HepG2 (cell line): ENCODE measurements at regions not wholly inside any gene's neighbourhood (a gene's known extent, or its start where the extent isn't known, plus 50 kb on each side); places are given as distances from the start of the nearest gene placed in this dataset.
A peak's percentile ranks its signal among the peaks of the same experiment; 100 is the strongest.

ENCODE experiments used
- ATAC-seq: fragments of 200-7000 bp; cut with Tn5 transposase; 3 replicates; pipeline ENCODE4 v1.9.1; 2020; ENCODE audit warnings: mild to moderate bottlenecking, moderate library complexity
- BruUV-seq: library from RNA; stranded (reverse); fragments of 400-500 nt; replicated peaks from 2 replicates; lab custom pipeline; 2021; lab: Mats Ljungman, UMichigan
- CTCF ChIA-PET: fragments of 300-600 bp; formaldehyde crosslinking; extraction: SDS; loops from one replicate; lab custom pipeline; 2021; ENCODE audit warnings: low total read pairs, inconsistent platforms, low intra/inter-chr PET ratio; lab: Yijun Ruan, JAX
- POLR2A ChIA-PET: fragments of 350-600 bp; sonication (Branson Sonifier 250); formaldehyde crosslinking; loops from one replicate; lab custom pipeline; 2020; ENCODE audit warnings: antibody characterized with exemption, inconsistent platforms; lab: Yijun Ruan, JAX
- DNase-seq: peaks from one replicate; pipeline ENCODE4 v3.0.0-alpha.2; 2015; ENCODE audit warnings: low spot score
- FAIRE-seq: peaks from 3 replicates; lab custom pipeline; 2011; peaks lifted over from hg19 to GRCh38; lab: Jason Lieb, UNC
- H2AFZ ChIP-seq: one replicate; pipeline ENCODE4 v1.6.1; 2011; ENCODE audit warnings: low read length, inconsistent platforms
- H3K27ac ChIP-seq: fragments of 300-600 bp; 3 replicates; pipeline ENCODE4 v1.8.0; 2011; ENCODE audit warnings: mixed run types, mild to moderate bottlenecking, mixed read lengths, low read length, inconsistent platforms; ENCODE audit not compliant: insufficient read depth; ENCODE audit errors: extremely low read length
- H3K27me3 ChIP-seq, 2 experiments: fragments of 200-600 bp in 1 of 2; 2 replicates in 1 of 2; 3 replicates in 1 of 2; pipeline versions ENCODE4 v1.6.0 to v1.8.0; 2011; ENCODE audit warnings: low read length in 2 of 2, mild to moderate bottlenecking in 2 of 2, moderate library complexity in 2 of 2, inconsistent platforms in 1 of 2; ENCODE audit not compliant: insufficient read depth in 2 of 2, control insufficient read depth in 1 of 2
- H3K36me3 ChIP-seq, 2 experiments: fragments of 200-600 bp in 1 of 2; replicated peaks in 1 of 2; 2 replicates in 1 of 2; 3 replicates in 1 of 2; pipeline versions ENCODE4 v1.5.1 to v1.8.0; 2011; ENCODE audit warnings: low read length in 2 of 2, inconsistent platforms in 1 of 2; ENCODE audit not compliant: insufficient read depth in 2 of 2, control insufficient read depth in 1 of 2
- H3K4me1 ChIP-seq: 2 replicates; pipeline ENCODE4 v1.5.1; 2012; ENCODE audit warnings: low read length, inconsistent platforms; ENCODE audit not compliant: insufficient read depth
- H3K4me2 ChIP-seq: 2 replicates; pipeline ENCODE4 v1.6.0; 2011; ENCODE audit warnings: low read depth, low read length, inconsistent platforms
- H3K4me3 ChIP-seq, 3 experiments: fragments of 200-600 bp in 1 of 3; sonication (generic), shearing (Covaris generic) in 1 of 3; replicated peaks in 1 of 3; 2 replicates each; pipeline ENCODE4 v1.5.1; 2011 to 2016; ENCODE audit warnings: low read length in 3 of 3, inconsistent platforms in 2 of 3, low read depth in 2 of 3, mild to moderate bottlenecking in 2 of 3, control low read depth in 1 of 3, mixed read lengths in 1 of 3; ENCODE audit not compliant: insufficient read depth in 1 of 3
- H3K79me2 ChIP-seq: one replicate; pipeline ENCODE4 v1.6.1; 2011; ENCODE audit warnings: low read length, inconsistent platforms; ENCODE audit not compliant: insufficient read depth
- H3K9ac ChIP-seq: 2 replicates; pipeline ENCODE4 v1.6.0; 2011; ENCODE audit warnings: mild to moderate bottlenecking, low read depth, low read length, inconsistent platforms; ENCODE audit not compliant: insufficient read depth
- H3K9me3 ChIP-seq: 2 replicates; pipeline ENCODE4 v1.5.1; 2012; ENCODE audit warnings: mild to moderate bottlenecking, low read length
- H4K20me1 ChIP-seq: 2 replicates; pipeline ENCODE4 v1.6.0; 2011; ENCODE audit warnings: inconsistent platforms, mild to moderate bottlenecking, low read length, moderate library complexity; ENCODE audit not compliant: insufficient read depth
- AHR ChIP-seq: IDR thresholded peaks from 2 replicates; pipeline ENCODE4 v1.6.1; 2018; ENCODE audit warnings: missing genetic modification reagents, missing compliant biosample characterization
- BCL3 ChIP-seq: sonication (generic); formaldehyde crosslinking; IDR thresholded peaks from 2 replicates; pipeline ENCODE4 v1.5.1; 2020; ENCODE audit warnings: mild to moderate bottlenecking, missing genetic modification reagents, moderate library complexity
- CERS6 ChIP-seq: sonication (generic); formaldehyde crosslinking; IDR thresholded peaks from 2 replicates; pipeline ENCODE4 v1.5.0; 2020; ENCODE audit warnings: missing genetic modification reagents
- GLMP ChIP-seq: sonication (generic); formaldehyde crosslinking; IDR thresholded peaks from 2 replicates; pipeline ENCODE4 v1.9.0; 2021; ENCODE audit warnings: missing genetic modification reagents, mild to moderate bottlenecking, borderline replicate concordance
- KDM1A ChIP-seq: IDR thresholded peaks from 2 replicates; pipeline ENCODE4 v1.6.1; 2016; ENCODE audit warnings: missing compliant biosample characterization
- MAFF ChIP-seq: IDR thresholded peaks from 2 replicates; pipeline ENCODE4 v1.6.1; 2011; ENCODE audit warnings: low read depth, low read length, improper control_type of control experiment
- MAFK ChIP-seq, 2 experiments: IDR thresholded peaks in 1 of 2; conservative IDR thresholded peaks in 1 of 2; 2 replicates each; pipeline ENCODE4 v1.6.1; 2011; ENCODE audit warnings: improper control_type of control experiment in 2 of 2, low read length in 2 of 2
- ZNF160 ChIP-seq: sonication (generic); formaldehyde crosslinking; IDR thresholded peaks from 2 replicates; pipeline ENCODE4 v1.8.0; 2022; ENCODE audit warnings: mild to moderate bottlenecking, inconsistent platforms, missing genetic modification reagents
- ZNF24 ChIP-seq: fragments of 450-650 bp; IDR thresholded peaks from 2 replicates; pipeline ENCODE4 v1.6.1; 2017; ENCODE audit warnings: antibody characterized with exemption, mild to moderate bottlenecking
- ZNF382 ChIP-seq: sonication (generic); formaldehyde crosslinking; IDR thresholded peaks from 2 replicates; pipeline ENCODE4 v1.5.0; 2020; ENCODE audit warnings: missing genetic modification reagents, mild to moderate bottlenecking, borderline replicate concordance
- WGBS: methylation state at CpG from one replicate; pipeline ENCODE4 v1.1.6; 2017; ENCODE audit warnings: low lambda C conversion rate; 5-methylcytosine and 5-hydroxymethylcytosine counted together
- in situ Hi-C: cut with HindIII; loops from 2 replicates; pipeline ENCODE4 v1.10.0; 2017; ENCODE audit warnings: low pct_unique_long_range_greater_than_20kb; ENCODE audit not compliant: extremely low pct_ligation_motif_present
- intact Hi-C: fragments of 100-400 bp; cut with micrococcal nuclease; formaldehyde crosslinking; loops from one replicate; pipeline ENCODE4 v1.10.0; 2022; ENCODE audit not compliant: unreplicated experiment

GRCh38 chr12:22876262-22876661, 251.3 kb downstream of the ETNK1 start (continued):
- TF ChIP-seq KDM1A (CRISPR knock-in tag): no peak

GRCh38 chr12:22879203-22879602, 254.2 kb downstream of the ETNK1 start:
- ChIA-PET CTCF (no interaction called here), POLR2A (no interaction called here)
- 0% methylated on average over 1 of the region's 1 CpG for WGBS
- intact Hi-C loops: no loop called here
- H3K27ac ChIP-seq: no peak overlapping the region
- FAIRE-seq (no peak), DNase-seq (no peak), ATAC-seq (no peak)
- in situ Hi-C loops: no loop called here
- H3K9ac ChIP-seq: no peak overlapping the region
- H3K9me3 ChIP-seq: no peaks in the 10 kb centered on the region
- H3K4me2 ChIP-seq: no peak overlapping the region
- no peaks in the 10 kb centered on the region; a peak in 1 of 5 replicates for H3K27me3 ChIP-seq
- TF ChIP-seq MAFF (peak; percentile 95), MAFK (conservative IDR thresholded peaks at IDR 0.05 in 1 of 2, IDR thresholded peaks at IDR 0.05 in 1 of 2; ENCODE audit: low read length in 2 of 2) (peak; percentile 92 to 96), BCL3 (CRISPR knock-in tag) (no peak)
- H3K36me3 ChIP-seq: no peaks in the 10 kb centered on the region
- H4K20me1 ChIP-seq: no peaks in the 10 kb centered on the region
- no peak overlapping the region for H3K4me3 ChIP-seq
- H3K79me2 ChIP-seq: no peaks in the 10 kb centered on the region
- no peak overlapping the region for H2AFZ ChIP-seq
- H3K4me1 ChIP-seq: no peaks in the 10 kb centered on the region
- BruUV-seq: no TSS peak

- ChIA-PET CTCF (no interaction called here), POLR2A (no interaction called here)
- no peak overlapping the region for H3K4me3 ChIP-seq
- H3K27me3 ChIP-seq: no peaks in the 10 kb centered on the region; a peak in 1 of 5 replicates
- no peak overlapping the region for H3K27ac ChIP-seq
- H2AFZ ChIP-seq: no peak overlapping the region
- H3K4me1 ChIP-seq: no peaks in the 10 kb centered on the region
- H3K9ac ChIP-seq: no peak overlapping the region
- H3K4me2 ChIP-seq: no peak overlapping the region
- no peak for ATAC-seq
- no peak for DNase-seq
- H3K36me3 ChIP-seq: no peaks in the 10 kb centered on the region
- no peaks in the 10 kb centered on the region for H3K9me3 ChIP-seq
- no peaks in the 10 kb centered on the region for H3K79me2 ChIP-seq
- FAIRE-seq: no peak
- no TSS peak for BruUV-seq
- in situ Hi-C loops: no loop called here
- intact Hi-C loops: no loop called here
- no peaks in the 10 kb centered on the region for H4K20me1 ChIP-seq
- no peak for TF ChIP-seq ZNF24
- TF ChIP-seq CERS6 (CRISPR knock-in tag): no peak
- no peak for TF ChIP-seq ZNF160 (CRISPR knock-in tag)
- TF ChIP-seq GLMP (CRISPR knock-in tag): no peak
- no peak for TF ChIP-seq ZNF382
- no peak for TF ChIP-seq AHR (CRISPR knock-in tag)
Measured at GRCh38 chr12:22880331-22880730, 255.4 kb downstream of the ETNK1 start.
